ENCODE measurements at regions not wholly inside any gene's neighbourhood (a gene's known extent, or its start where the extent isn't known, plus 50 kb on each side); places are given as distances from the start of the nearest gene placed in this dataset.
"Not testable (repeated sequence)": the region's sequence is repeated elsewhere in the genome, so short reads cannot be mapped to it uniquely, and the experiment has no call there.

GRCh38 chr3:191648787-191649186 lies 187.8 kb downstream of the PYDC2 start:
- no peak for DNase-seq

DNA sequence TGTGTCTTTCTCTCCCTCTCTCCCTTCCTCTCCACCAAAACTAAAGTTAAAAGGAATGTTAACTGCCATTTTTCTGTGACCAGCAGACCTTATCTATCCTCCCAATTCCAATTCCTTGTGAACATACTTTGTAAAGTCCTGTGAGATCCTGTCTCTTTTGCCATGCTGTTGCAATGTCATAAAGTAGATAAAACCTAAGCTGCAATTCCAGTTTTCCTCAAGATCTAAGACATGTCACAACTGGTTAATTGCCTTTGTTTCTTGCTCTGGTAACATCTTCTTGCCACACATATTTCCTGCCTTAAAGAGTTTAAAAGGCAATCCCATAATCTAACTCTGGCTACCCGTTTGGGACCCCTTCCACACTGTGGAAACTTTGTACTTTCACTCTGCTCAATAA lies 188.7 kb downstream of the PYDC2 start:
- no peak for DNase-seq

DNA sequence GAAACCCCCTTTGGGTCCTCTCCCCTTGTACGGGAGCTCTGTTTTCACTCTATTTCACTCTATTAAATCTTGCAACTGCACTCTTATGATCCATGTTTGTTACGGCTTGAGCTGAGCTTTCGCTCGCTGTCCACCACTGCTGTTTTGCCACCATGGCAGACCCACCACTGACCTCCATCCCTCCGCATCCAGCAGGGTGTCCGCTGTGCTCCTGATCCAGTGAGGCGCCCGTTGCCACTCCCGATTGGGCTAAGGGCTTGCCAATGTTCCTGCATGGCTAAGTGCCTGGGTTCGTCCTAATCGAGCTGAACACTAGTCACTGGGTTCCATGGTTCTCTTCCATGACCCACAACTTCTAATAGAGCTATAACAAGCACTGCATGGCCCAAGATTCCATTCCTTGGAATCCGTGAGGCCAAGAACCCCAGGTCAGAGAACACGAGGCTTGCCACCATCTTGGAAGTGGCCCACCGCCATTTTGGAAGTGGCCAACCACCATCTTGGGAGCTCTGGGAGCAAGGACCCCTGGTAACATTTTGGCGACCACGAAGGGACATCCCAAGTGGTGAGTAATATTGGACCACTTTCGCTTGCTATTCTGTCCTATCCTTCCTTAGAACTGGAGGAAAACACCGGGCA lies 197.9 kb downstream of the PYDC2 start:
- DNase-seq, result not testable (repeated sequence)

DNA sequence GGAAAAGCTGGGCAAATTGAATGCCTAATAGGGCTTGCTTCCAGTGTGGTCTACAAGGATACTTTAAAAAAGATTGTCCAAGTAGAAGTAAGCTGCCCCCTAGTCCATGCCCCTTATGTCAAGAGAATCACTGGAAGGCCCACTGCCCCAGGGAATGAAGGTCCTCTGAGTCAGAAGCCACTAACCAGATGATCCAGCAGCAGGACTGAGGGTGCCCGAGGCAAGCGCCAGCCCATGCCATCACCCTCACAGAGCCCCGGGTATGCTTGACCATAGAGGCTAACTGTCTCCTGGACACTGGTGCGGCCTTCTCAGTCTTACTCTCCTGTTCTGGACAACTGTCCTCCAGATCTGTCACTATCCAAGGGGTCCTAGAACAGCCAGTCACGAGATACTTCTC lies 201.2 kb downstream of the PYDC2 start:
- not testable (repeated sequence) for DNase-seq

DNA sequence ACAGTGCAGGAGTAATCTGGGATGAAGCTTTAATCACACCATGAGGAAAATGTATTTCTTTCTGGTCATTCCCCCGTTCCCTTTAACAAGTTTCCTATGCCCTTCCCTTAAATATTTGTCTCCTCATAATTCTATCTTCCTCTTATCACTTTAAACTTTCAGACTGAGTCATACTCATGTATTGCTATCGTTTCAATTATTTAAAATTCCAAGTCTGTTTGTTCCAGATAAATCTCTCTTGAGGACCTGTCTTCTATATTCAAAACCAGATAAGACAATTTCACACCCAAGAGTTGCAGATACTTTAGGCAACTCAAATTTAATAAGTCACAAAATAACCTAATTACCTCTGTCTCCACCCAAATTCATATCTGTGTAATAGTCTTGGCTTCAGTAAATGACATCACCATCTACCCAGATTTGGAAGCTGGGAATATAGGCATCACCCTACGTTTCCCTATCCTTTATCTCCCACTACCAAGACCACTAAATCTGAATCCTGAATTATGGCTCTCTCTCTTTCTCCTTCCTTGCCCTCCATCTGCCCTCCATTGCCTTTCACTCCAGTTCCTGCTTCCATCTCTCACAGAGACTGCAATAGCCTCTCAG lies 220.1 kb downstream of the PYDC2 start:
- DNase-seq, result no peak

DNA sequence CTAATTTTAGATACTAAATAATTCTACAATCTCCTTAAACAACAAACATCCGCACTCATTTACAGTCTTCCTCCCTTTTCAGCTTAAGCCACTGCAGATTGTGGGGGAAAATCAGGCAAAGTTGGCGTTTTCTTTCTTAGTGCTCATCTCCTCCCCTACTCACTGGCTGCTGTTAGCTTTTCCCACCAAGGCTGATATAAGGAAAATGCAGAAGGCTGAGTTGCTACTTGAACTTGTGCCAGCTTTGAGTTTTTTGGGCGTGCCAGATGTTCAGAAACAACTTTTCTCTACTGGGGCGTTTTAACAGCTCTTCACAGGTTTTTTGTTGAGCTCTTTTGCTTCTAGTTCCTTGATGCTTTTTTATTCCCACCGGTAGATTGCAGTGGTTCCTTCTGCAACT lies 222.0 kb downstream of the PYDC2 start:
- DNase-seq, result no peak

DNA sequence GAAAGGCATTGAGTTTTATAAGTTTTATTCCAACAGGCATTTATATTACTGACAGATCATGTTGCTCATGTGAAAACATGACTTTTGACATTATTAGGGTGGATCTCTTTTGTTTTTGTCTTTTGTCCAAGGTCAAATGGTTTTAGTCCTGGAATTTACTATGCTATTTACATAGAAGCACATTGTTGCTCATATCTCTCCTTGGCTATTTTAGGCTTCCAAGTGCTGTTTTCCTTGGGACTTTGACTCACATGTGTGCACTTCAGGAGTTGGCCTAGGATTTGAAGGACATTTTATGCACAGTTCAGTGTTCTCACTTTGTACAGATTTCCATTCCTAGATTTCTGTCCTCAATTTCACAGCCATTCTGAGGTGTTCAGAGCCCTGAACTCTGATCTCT lies 225.7 kb downstream of the PYDC2 start:
- DNase-seq, result no peak

- no peak for DNase-seq
These were observed 227.9 kb downstream of the PYDC2 start for GRCh38 chr3:191688756-191689433.

- not testable (repeated sequence) for DNase-seq
These were observed 230.2 kb downstream of the PYDC2 start for GRCh38 chr3:191691184-191691583.

GRCh38 chr3:191695131-191695814 lies 234.3 kb downstream of the PYDC2 start:
- no peak for DNase-seq

GRCh38 chr3:191695815-191696153 lies 234.8 kb downstream of the PYDC2 start:
- no peak for DNase-seq

DNA sequence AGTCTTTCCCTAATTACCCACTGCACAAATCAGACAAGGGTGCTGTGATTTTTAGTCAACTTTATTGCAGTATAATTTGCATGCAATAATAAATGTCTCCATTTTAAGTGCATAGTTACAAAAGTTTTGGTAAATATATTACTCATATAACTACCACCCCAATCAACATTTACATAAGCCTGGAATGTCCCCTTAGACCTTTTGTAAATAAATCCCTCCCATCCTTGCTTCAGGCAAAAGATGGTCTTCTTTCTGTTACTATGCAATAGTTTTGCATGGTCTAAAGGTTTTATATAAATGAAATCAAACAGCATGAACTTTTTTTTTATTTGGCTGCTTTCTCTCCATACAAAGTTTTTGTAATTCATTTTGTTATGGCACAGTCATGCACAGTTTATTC lies 235.4 kb downstream of the PYDC2 start:
- DNase-seq, result no peak

DNA sequence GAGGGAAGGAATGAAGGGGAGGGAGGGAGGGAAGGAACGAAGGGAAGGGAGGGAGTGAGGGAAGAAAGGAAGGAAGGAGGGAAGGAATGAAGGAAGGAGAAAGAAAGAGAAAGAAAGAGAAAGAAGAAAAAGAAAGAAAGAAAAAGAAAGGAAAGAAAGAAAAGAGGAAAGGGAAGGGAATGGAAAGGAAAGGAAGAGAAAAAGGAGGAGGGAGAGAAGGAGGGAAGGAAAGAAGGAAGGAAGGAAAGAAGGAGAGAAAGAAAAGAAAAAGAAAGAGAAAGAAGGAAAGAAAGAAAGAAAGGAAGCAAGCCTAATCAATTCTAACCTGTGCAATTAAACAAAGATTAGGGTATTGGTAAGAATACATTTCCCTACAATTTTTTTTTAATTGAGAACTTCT lies 238.6 kb downstream of the PYDC2 start:
- no peak for DNase-seq

DNA sequence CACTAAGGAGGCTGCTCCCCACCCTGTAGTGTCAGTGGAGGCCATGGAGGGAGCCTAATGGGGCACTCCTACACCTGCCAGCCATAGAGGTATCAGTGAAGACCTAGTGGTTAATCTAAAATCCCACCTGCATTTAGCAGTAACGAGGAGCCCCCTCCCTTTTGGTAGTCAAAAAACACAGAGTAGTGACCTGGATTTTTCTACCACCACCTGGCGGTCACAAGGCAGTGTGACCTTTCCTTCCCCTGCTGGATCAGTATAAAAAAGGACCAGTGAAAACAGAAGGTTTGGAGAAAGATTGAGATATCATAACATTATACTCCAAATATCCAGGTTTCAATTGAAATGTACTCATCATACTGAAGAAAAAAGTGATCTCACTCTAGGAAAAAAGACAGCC lies 241.2 kb downstream of the PYDC2 start:
- no peak for DNase-seq

DNA sequence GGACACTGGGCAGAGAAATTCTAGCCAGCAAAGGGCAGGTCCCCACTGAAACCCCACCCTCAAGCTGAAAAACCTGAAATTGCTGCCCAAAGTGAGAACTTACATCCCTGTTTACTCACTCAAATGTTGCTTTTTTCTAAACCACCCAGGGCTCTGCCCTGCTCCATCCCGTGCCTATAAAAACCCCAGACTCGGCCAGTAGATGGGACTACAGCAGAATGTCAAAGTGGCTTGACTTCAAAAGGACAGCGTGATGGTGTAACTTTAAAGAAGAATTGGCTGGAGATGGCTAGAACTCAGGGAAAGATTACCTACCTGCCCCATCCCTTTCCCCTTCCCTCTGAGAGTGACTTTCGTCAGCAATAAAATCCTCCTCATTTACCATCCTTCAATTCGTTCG lies 246.9 kb downstream of the PYDC2 start:
- no peak for DNase-seq

- no peak for DNase-seq
These were observed 254.6 kb downstream of the PYDC2 start for GRCh38 chr3:191715585-191715984.

DNA sequence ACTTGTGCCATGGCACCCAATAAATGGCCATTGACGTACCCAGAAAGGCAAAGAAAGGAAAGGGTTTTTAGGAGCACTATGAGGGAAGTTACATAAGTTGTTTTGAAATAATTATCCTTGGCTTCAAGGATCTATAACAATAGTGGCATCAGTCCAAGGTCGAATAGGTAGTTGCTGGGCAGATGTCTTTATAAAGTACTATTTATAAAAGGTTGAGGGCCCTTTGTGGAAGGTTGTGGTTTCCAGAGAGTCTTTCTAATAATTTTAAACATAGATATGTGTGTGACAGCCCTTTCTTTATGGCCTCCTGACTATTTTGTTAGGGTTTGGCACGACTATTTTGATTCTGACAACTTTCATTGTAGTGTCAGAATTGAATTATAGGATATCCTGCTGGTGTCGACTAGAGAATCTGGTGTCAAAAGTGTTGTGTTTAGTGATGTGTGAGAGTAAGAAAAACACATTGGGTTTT lies 260.5 kb downstream of the PYDC2 start:
- no peak for DNase-seq

GRCh38 chr3:191721990-191722389 lies 261.0 kb downstream of the PYDC2 start:
- no peak for DNase-seq

GRCh38 chr3:191727338-191727737 lies 266.4 kb downstream of the PYDC2 start:
- no peak for DNase-seq

DNA sequence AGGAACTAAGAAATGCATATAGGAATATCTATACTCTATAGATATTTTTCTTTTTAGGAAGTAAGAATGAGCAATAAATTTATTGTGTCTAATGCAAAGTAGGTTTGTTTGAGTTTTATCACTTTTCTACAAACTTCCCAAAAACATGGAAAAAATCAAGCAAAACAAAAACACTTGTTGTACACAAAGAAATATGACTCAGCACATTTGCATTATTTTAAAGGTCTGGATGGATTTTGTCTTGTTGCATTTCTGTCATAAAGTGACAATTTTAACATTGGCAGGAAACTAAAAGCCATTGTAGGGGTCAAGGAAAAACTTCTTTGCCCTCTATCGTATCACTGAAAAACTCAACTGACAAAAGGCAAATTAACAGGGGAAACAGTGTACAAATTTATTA lies 267.2 kb downstream of the PYDC2 start:
- DNase-seq, result no peak

DNA sequence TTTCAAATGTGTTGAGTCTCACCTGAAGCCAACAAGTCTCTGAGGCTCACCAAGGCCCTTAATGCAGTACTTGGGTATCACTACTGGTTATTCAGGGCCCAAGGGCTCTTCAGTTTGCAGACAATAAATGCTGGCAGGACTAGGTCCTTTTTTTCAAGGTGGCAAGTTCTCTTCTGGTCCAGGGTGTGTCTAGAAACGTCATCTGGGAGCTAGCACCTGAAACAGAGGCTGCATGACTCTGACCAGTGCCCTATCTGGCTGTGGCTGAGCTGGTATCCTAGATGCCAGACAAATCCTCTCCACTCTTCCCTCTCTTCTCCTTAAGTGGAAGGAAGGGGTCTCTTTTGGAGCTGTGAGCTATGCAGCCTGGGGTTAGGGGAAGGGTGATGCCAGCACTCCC lies 276.8 kb downstream of the PYDC2 start:
- no peak for DNase-seq

DNA sequence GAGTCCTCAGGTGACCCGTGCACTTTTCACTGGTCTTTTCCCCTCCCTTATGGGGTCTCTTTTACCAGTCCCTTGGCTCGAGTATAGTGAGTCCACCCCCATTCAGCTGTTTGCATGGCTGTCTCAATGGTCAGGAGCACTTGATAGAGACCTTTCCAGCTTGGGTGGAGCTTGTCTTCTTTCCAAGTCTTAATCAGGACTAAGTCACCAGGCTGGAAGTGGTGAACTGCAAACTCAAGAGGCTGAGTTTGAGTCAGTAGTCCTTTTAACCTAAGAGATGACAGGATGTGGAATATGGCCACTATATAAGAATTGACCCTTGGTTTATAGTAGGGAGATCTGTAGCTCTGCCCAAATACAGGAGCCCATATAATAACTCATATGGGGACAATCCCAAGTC lies 279.7 kb downstream of the PYDC2 start:
- no peak for DNase-seq

DNA sequence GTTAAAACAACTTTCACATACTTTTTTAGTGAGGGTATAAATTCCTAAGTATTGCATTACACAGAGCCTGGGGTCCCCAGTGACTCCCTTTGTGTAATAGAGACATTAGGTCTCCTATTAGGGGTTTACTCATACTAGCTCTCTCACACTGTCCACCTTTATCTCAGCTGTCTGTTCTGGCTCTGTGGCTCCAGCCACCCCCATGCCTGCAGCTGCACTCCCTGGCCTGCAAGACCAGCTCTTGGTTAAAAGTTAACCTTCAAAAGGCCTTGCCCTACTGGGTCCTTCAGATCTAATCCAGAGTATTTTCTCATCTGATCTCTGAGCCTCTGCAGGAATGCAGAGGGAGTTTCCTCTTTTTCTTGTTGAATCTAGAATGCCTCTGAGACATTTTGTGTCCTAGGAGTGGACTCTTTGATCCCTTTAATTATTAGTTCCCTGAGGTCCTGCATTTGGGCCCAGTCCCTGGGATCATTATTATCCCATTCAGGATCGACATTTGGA lies 280.9 kb downstream of the PYDC2 start:
- DNase-seq, result not testable (repeated sequence)

DNA sequence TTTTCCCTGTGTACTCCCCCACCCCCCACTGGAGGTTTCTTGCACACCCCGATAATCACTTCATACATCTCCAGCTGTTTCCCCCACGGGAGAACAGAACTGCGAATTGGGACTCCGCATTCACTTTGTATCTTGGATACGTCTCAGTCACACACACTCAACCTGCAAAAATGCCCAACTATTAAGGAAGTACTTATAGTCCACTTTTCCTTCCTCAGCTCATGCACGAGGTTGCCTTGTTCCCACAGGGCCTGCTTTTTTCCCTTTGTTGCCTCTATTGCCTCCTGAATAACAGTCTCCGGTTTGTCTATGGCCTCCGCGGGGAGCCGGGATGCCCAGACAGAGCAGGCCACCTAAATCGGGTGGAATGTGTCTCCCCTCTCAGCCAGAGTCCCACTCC lies 282.3 kb downstream of the PYDC2 start:
- DNase-seq, result no peak
